Psoas muscle (tissue), 7 donors: ENCODE measurements at regions not wholly inside any gene's neighbourhood (a gene's known extent, or its start where the extent isn't known, plus 50 kb on each side); places are given as distances from the start of the nearest gene placed in this dataset.

Experiments
- ATAC-seq, 4 donors: fragments of 200-7000 bp; cut with Tn5 transposase; one replicate each; pipeline ENCODE4 v1.9.1; 2020; ENCODE audit warnings: moderate library complexity in 3 of 4, mild to moderate bottlenecking in 2 of 4
- DNase-seq, 2 donors: peaks; one replicate each; pipeline ENCODE4 v3.0.0-alpha.2; 2020
- H3K27ac ChIP-seq: fragments of 200-600 bp; one replicate; pipeline ENCODE4 v1.8.0; 2022
- H3K27me3 ChIP-seq, 3 donors: fragments of 200-600 bp in 1 of 3; one replicate each; pipeline versions ENCODE4 v1.6.1 to v1.8.0; 2013 to 2022; ENCODE audit warnings: low read length in 2 of 3, mild to moderate bottlenecking in 2 of 3, moderate library complexity in 1 of 3; ENCODE audit not compliant: insufficient read depth in 3 of 3
- H3K36me3 ChIP-seq, 2 donors: fragments of 200-600 bp in 1 of 2; one replicate each; pipeline versions ENCODE4 v1.6.1 to v1.8.0; 2013 to 2022; ENCODE audit warnings: low read depth in 1 of 2, mild to moderate bottlenecking in 1 of 2, moderate library complexity in 1 of 2; ENCODE audit not compliant: insufficient read depth in 1 of 2
- H3K4me1 ChIP-seq: fragments of 200-600 bp; one replicate; pipeline ENCODE4 v1.8.0; 2022
- H3K4me3 ChIP-seq: fragments of 200-600 bp; one replicate; pipeline ENCODE4 v1.8.0; 2022; ENCODE audit warnings: mild to moderate bottlenecking
- H3K9me3 ChIP-seq: fragments of 200-600 bp; one replicate; pipeline ENCODE4 v1.8.0; 2022
- WGBS, 3 donors: extraction: QIAGEN DNeasy Blood & Tissue Kit; methylation state at CpG; one replicate each; pipeline versions ENCODE4 v1.1.6 to v1.1.7; 2013; 5-methylcytosine and 5-hydroxymethylcytosine counted together
- intact Hi-C, 2 donors: fragments of 100-400 bp; cut with DNase I; formaldehyde crosslinking; loops; one replicate each; pipeline versions ENCODE4 v1.11.0 to v1.14.2; 2022
- TF ChIP-seq, protein P1 (sequence below): fragments of 200-600 bp; IDR thresholded peaks from one replicate; pipeline ENCODE4 v1.8.0; 2022; ENCODE audit warnings: antibody characterized with exemption
- donor health status: healthy with polysubstance abuse.
- donor health status: DM: no; HTN: no; CAD: no; lungs with moderate emphysema.
- donor health status: Bipolar disorder and iron deficiency.
- donor health status: healthy.
- donor health status: DM: yes; HTN: yes; CAD: no.
- donor health status: DM: no; HTN: no; CAD: no.
- donor health status: DM: yes; HTN: yes; CAD: no.

DNA sequence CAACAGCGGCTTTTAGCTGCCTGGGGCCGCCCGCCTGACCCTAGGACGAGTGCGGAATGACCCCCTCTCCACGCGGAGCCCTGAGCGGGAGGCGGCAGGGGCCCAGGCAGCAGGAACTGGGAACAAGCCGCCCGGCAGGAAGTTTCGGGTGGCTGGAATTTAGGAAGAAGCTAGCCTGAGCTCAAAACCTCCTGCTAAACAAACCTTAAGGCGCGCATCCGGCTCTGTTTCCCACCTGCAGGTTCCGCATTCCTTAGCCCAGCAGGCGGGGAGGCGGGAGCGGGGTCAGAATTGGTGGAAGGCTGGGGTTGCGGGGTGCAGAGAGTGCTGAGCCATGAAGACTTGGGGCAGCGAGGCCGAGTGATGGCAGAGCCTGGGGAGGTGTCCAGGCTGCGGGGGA is 813.9 kb downstream of the KCNJ18 start:
- H3K9me3 ChIP-seq = no peaks in the 10 kb centered on the region
- 80 to 85% (median 82%) methylated on average over 23 of the region's 23 CpGs for WGBS, 3 donors
- H3K4me3 ChIP-seq = no peak overlapping the region
- TF ChIP-seq, protein P1, sequence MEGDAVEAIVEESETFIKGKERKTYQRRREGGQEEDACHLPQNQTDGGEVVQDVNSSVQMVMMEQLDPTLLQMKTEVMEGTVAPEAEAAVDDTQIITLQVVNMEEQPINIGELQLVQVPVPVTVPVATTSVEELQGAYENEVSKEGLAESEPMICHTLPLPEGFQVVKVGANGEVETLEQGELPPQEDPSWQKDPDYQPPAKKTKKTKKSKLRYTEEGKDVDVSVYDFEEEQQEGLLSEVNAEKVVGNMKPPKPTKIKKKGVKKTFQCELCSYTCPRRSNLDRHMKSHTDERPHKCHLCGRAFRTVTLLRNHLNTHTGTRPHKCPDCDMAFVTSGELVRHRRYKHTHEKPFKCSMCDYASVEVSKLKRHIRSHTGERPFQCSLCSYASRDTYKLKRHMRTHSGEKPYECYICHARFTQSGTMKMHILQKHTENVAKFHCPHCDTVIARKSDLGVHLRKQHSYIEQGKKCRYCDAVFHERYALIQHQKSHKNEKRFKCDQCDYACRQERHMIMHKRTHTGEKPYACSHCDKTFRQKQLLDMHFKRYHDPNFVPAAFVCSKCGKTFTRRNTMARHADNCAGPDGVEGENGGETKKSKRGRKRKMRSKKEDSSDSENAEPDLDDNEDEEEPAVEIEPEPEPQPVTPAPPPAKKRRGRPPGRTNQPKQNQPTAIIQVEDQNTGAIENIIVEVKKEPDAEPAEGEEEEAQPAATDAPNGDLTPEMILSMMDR = no peak
- H3K27me3 ChIP-seq = no peaks in the 10 kb centered on the region
- intact Hi-C loops = no loop called here
- ATAC-seq (no peak), DNase-seq (no peak)
- H3K4me1 ChIP-seq = no peaks in the 10 kb centered on the region
- H3K27ac ChIP-seq = no peak overlapping the region
- H3K36me3 ChIP-seq = no peaks in the 10 kb centered on the region

DNA sequence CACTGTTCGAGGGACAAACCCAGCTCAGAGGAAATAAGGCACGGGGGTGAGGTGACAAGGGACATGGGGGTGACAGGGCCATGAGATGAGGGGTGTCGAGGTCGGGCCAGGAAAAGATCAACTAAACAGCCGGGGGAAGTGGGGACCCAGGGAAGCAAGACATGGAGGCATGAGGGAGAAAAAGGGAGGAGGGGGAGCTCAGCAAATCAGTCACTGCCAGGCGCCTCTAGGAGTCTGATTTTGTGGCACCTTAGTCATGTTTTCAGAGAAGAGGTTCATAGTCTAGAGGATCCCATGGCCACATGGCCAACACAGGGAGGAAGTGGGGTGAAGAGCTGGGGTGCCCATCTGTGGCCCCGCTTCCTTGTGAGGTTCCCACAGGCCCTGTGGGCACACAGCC is 814.5 kb downstream of the KCNJ18 start:
- WGBS, 3 donors = 71 to 86% (median 76%) methylated on average over 6 to 7 of the region's 7 CpGs
- H3K36me3 ChIP-seq = no peaks in the 10 kb centered on the region

DNA sequence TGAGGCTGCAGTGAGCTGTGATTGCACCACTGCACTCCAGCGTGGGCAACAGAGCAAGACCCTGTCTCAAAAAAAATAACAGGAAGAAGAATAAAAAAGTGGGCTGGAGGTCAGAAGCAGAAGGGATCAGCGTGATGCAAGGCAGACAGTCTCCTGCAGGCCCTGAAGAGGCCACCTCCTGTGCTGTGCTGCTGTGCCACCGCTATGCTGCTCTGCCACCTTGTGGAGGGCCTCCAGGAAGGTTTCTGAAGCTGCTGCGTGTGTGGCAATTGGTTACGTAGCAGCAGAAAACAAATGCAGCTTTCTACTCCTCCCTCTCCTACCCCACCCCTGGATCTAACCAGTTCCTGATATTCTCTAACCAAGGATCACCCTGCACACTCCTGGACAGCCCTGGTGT is 815.5 kb downstream of the KCNJ18 start:
- Histone ChIP-seq H3K27me3 (no peaks in the 10 kb centered on the region), H3K9me3 (no peaks in the 10 kb centered on the region), H3K4me1 (no peaks in the 10 kb centered on the region), H3K4me3 (no peak overlapping the region), H3K36me3 (no peaks in the 10 kb centered on the region), H3K27ac (no peak overlapping the region)
- no peak for ATAC-seq
- TF ChIP-seq, protein P1 = no peak
- WGBS, 3 donors = 49 to 51% (median 50%) methylated on average over 5 of the region's 5 CpGs
- intact Hi-C loops = no loop called here
- DNase-seq = no peak

More for the DNA sequence above, 814.5 kb downstream of the KCNJ18 start:
- no peak overlapping the region for H3K4me3 ChIP-seq
- no peaks in the 10 kb centered on the region for H3K9me3 ChIP-seq
- no peak for ATAC-seq
- intact Hi-C loops = no loop called here
- H3K27me3 ChIP-seq = no peaks in the 10 kb centered on the region
- H3K27ac ChIP-seq = no peak overlapping the region
- DNase-seq = no peak
- TF ChIP-seq, protein P1 = no peak
- H3K4me1 ChIP-seq = no peaks in the 10 kb centered on the region

DNA sequence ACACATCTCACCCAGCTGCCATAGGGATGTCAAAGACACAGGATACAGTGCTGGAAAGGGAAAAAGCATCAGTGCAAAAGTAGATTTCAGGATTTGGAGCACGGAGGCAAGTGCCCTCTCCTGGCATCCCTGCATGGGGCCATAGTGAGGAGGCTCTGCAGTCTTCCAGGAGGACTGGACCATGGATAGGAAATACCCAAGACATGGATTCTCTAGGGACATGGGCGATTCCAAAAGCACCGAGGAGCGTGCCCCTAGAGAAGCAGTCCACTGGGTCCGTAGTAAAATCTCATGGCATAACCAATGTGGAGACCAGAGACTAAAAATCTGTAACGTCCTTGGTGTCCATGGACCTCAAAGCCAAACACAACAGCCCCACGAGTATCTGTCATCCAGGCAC is 818.2 kb downstream of the KCNJ18 start:
- no peak for DNase-seq

DNA sequence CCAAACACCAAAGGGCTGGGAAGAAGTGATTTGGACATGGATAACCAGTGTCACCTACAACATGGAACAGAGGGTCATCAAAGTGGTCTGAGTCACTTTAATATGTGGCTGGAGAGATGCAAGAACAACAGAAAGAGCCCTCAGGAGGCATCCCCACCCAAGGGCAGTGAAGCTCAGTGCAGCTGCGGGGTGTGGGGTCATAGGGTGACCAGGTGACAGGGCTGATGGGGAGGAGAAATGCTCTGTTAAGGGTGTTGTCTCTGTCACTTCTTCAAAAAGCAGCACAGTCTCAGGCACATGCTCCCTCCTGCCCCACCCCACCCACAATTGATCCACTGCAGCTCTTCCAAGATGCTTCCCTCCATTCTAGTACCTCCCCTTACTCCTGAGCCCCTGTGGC is 819.1 kb downstream of the KCNJ18 start:
- no peaks in the 10 kb centered on the region for H3K4me1 ChIP-seq
- TF ChIP-seq, protein P1 = no peak
- DNase-seq = no peak

More for the DNA sequence above, 818.2 kb downstream of the KCNJ18 start:
- Histone ChIP-seq H3K9me3 (no peaks in the 10 kb centered on the region), H3K27me3 (no peaks in the 10 kb centered on the region), H3K4me3 (no peak overlapping the region), H3K36me3 (no peaks in the 10 kb centered on the region), H3K27ac (no peak overlapping the region), H3K4me1 (no peaks in the 10 kb centered on the region)
- WGBS, 3 donors = 54 to 55% (median 55%) methylated on average over 7 of the region's 7 CpGs
- intact Hi-C loops = no loop called here
- TF ChIP-seq, protein P1 = no peak
- no peak for ATAC-seq

More for the DNA sequence above, 819.1 kb downstream of the KCNJ18 start:
- H3K27me3 ChIP-seq = no peaks in the 10 kb centered on the region
- intact Hi-C loops = no loop called here
- 50 to 57% (median 55%) methylated on average over 1 of the region's 1 CpG for WGBS, 3 donors
- no peak overlapping the region for H3K4me3 ChIP-seq
- no peaks in the 10 kb centered on the region for H3K36me3 ChIP-seq
- no peak overlapping the region for H3K27ac ChIP-seq
- no peaks in the 10 kb centered on the region for H3K9me3 ChIP-seq
- no peak for ATAC-seq
